A673 (cell line): ENCODE measurements at regions not wholly inside any gene's neighbourhood (a gene's known extent, or its start where the extent isn't known, plus 50 kb on each side); places are given as distances from the start of the nearest gene placed in this dataset.

ENCODE experiments used
- BruUV-seq: library from RNA; stranded (reverse); fragments of 400-500 nt; replicated peaks from 2 replicates; lab custom pipeline; 2021; lab: Mats Ljungman, UMichigan
- CTCF ChIA-PET: fragments of 300-600 bp; sonication (Branson Sonifier 250); formaldehyde crosslinking; loops from one replicate; lab custom pipeline; 2022; ENCODE audit warnings: antibody characterized with exemption; lab: Charles Lee
- POLR2A ChIA-PET: fragments of 300-600 bp; sonication (Branson Sonifier 250); formaldehyde crosslinking; loops from one replicate; lab custom pipeline; 2022; ENCODE audit warnings: antibody characterized with exemption; ENCODE audit not compliant: low non-redundant PET; lab: Charles Lee
- DNase-seq: peaks from one replicate; pipeline ENCODE4 v3.0.0-alpha.2; 2015; ENCODE audit warnings: low spot score
- H3K27ac ChIP-seq: fragments of 200-600 bp; sonication (generic); 2 replicates; pipeline ENCODE4 v1.5.1; 2016; ENCODE audit warnings: mixed run types, low read depth, mild to moderate bottlenecking, mixed read lengths, antibody characterized with exemption, low read length; ENCODE audit not compliant: poor library complexity, severe bottlenecking
- H3K27me3 ChIP-seq: fragments of 200-600 bp; sonication (generic); replicated peaks from 2 replicates; pipeline ENCODE4 v1.6.1; 2017; ENCODE audit warnings: mixed run types, low read depth, mild to moderate bottlenecking, mixed read lengths, antibody characterized with exemption, low read length; ENCODE audit not compliant: insufficient read depth, poor library complexity
- H3K36me3 ChIP-seq: fragments of 200-600 bp; sonication (generic); 2 replicates; pipeline ENCODE4 v1.6.1; 2016; ENCODE audit warnings: mixed run types, mild to moderate bottlenecking, mixed read lengths, antibody characterized with exemption, low read length; ENCODE audit not compliant: insufficient read depth, poor library complexity, severe bottlenecking
- H3K4me1 ChIP-seq: fragments of 200-600 bp; sonication (generic); 2 replicates; pipeline ENCODE4 v1.6.1; 2017; ENCODE audit warnings: mixed run types, mild to moderate bottlenecking, mixed read lengths, antibody characterized with exemption, low read length; ENCODE audit not compliant: insufficient read depth, poor library complexity, severe bottlenecking
- H3K4me3 ChIP-seq: fragments of 200-600 bp; sonication (generic); 2 replicates; pipeline ENCODE4 v1.5.1; 2016; ENCODE audit warnings: low read depth, mixed run types, mild to moderate bottlenecking, mixed read lengths, low read length; ENCODE audit not compliant: poor library complexity, severe bottlenecking
- H3K9me3 ChIP-seq: fragments of 200-600 bp; sonication (generic); 2 replicates; pipeline ENCODE4 v1.6.1; 2016; ENCODE audit warnings: mixed run types, low read depth, mild to moderate bottlenecking, mixed read lengths, antibody characterized with exemption, low read length; ENCODE audit not compliant: poor library complexity, severe bottlenecking
- CTCF ChIP-seq: fragments of 300-800, 200-600 bp; sonication (generic); conservative IDR thresholded peaks from 2 replicates; pipeline ENCODE4 v1.5.1; 2017; ENCODE audit warnings: low read depth, mild to moderate bottlenecking, antibody characterized with exemption, low read length, moderate library complexity, mixed read lengths
- EZH2 ChIP-seq: fragments of 200-600 bp; sonication (generic); IDR thresholded peaks from 2 replicates; pipeline ENCODE4 v1.6.1; 2017; ENCODE audit warnings: borderline replicate concordance, low read depth, mild to moderate bottlenecking, mixed read lengths, antibody characterized with exemption, low read length; ENCODE audit not compliant: poor library complexity, severe bottlenecking
- intact Hi-C: fragments of 100-400 bp; cut with micrococcal nuclease; formaldehyde crosslinking; loops from one replicate; pipeline ENCODE4 v1.10.0; 2022; ENCODE audit not compliant: unreplicated experiment

DNA sequence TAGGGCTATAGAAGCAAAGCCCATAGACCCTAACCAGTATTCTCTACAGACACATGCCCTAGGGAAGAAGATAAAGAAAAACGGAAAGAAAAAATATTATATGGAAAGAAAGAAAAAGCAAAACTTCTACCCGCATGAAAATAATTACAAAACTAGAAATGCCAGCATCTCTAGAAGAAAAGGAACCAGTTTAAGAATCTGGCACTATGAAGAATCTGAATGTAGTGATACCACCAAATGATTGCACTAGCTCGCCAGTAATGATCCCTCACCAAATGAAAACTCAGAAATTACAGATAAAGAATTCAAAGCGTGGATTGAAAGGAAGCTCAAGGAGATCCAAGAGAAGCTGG lies 341.9 kb upstream of the GRIA1 start:
- POLR2A ChIA-PET: no interaction called here
- no TSS peak for BruUV-seq
- no peak for TF ChIP-seq CTCF
- no peak for TF ChIP-seq EZH2

DNA sequence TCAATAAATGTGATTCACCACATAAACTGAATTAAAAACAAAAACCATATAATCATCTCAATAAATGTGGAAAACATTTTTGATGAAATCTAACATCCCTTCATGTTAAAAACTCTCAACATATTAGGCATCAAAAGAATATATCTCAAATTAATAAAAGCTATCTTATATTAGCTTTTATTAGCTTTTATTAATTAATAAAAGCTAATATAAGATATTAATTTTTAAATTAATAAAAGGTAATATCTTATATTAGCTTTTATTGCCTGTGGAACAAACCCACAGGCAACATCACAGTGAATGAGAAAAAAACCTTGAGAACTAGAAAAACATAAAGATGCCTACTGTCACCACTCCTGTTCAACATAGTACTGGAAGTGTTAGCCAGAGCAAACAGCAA lies 338.9 kb upstream of the GRIA1 start:
- CTCF ChIA-PET: no interaction called here
- POLR2A ChIA-PET: no interaction called here
- BruUV-seq: no TSS peak

More for the DNA sequence above, 341.9 kb upstream of the GRIA1 start:
- CTCF ChIA-PET: interaction anchor here (2.8 kb wide), 1 partner anchor 588 kb away, joined by 21 read pairs; no protein-coding TSS in a partner anchor
- H3K9me3 ChIP-seq: no peaks in the 10 kb centered on the region
- intact Hi-C loops: loop anchor here (1.0 to 10.0 kb wide), 3 partner anchors 334 to 616 kb away; no protein-coding TSS in a partner anchor
- H3K36me3 ChIP-seq: no peaks in the 10 kb centered on the region
- no peak overlapping the region for H3K4me3 ChIP-seq
- no peaks in the 10 kb centered on the region for H3K27me3 ChIP-seq
- H3K4me1 ChIP-seq: no peaks in the 10 kb centered on the region
- no peak overlapping the region for H3K27ac ChIP-seq
- DNase-seq: no peak

DNA sequence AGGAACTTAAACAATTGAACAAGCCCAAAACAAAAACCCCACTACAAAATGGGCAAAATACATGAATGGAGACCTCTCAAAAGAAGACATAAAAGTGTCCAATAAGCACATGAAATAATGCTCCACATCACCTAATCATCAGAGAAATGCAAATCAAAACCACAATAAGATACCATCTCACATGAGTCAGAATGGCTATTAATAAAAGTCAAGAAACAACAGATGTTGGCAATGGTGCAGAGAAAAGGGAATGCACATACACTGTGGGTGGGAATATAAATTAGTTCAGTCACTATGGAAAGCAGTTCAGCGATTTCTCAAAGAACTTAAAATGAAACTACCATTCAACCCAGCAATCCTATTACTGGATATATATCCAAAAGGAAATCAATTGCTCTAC lies 337.4 kb upstream of the GRIA1 start:
- no peak for TF ChIP-seq CTCF
- no peak for TF ChIP-seq EZH2

More for the DNA sequence above, 338.9 kb upstream of the GRIA1 start:
- Histone ChIP-seq H3K4me3 (no peak overlapping the region), H3K27me3 (no peaks in the 10 kb centered on the region), H3K4me1 (no peaks in the 10 kb centered on the region), H3K36me3 (no peaks in the 10 kb centered on the region), H3K9me3 (no peaks in the 10 kb centered on the region), H3K27ac (no peak overlapping the region)
- TF ChIP-seq CTCF (no peak), EZH2 (no peak)
- no peak for DNase-seq
- intact Hi-C loops: no loop called here

More for the DNA sequence above, 337.4 kb upstream of the GRIA1 start:
- no TSS peak for BruUV-seq
- ChIA-PET POLR2A (no interaction called here), CTCF (no interaction called here)
- Histone ChIP-seq H3K4me3 (no peak overlapping the region), H3K27ac (no peak overlapping the region), H3K9me3 (no peaks in the 10 kb centered on the region), H3K4me1 (no peaks in the 10 kb centered on the region), H3K27me3 (no peaks in the 10 kb centered on the region), H3K36me3 (no peaks in the 10 kb centered on the region)
- DNase-seq: peak; percentile 56
- intact Hi-C loops: no loop called here
